K562 (cell line): ENCODE measurements at regions not wholly inside any gene's neighbourhood (a gene's known extent, or its start where the extent isn't known, plus 50 kb on each side); places are given as distances from the start of the nearest gene placed in this dataset.
"Not testable (repeated sequence)": the region's sequence is repeated elsewhere in the genome, so short reads cannot be mapped to it uniquely, and the experiment has no call there.

Experiments used
- FOXA3 ChIP-seq, 2 experiments: fragments of 450-650 bp in 1 of 2; sonication (generic) in 1 of 2; formaldehyde crosslinking; IDR thresholded peaks in 1 of 2; conservative IDR thresholded peaks in 1 of 2; 2 replicates each; pipeline versions ENCODE4 v1.4.0 to v1.8.0; 2020 to 2022; ENCODE audit warnings: mild to moderate bottlenecking in 2 of 2, missing genetic modification reagents in 1 of 2
- POLR2A ChIP-seq: fragments of 450-650 bp; conservative IDR thresholded peaks from 2 replicates; pipeline ENCODE4 v1.6.1; 2016
- TF ChIP-seq, protein P1 (sequence below), 3 experiments: IDR thresholded peaks in 2 of 3; conservative IDR thresholded peaks in 1 of 3; 2 replicates each; pipeline ENCODE4 v1.5.1; 2011 to 2012; ENCODE audit warnings: low read length in 3 of 3, mild to moderate bottlenecking in 3 of 3, control low read depth in 2 of 3, improper control_type of control experiment in 1 of 3, inconsistent platforms in 1 of 3, low read depth in 1 of 3, mixed read lengths in 1 of 3, moderate library complexity in 1 of 3; ENCODE audit not compliant: insufficient read depth in 2 of 3

DNA sequence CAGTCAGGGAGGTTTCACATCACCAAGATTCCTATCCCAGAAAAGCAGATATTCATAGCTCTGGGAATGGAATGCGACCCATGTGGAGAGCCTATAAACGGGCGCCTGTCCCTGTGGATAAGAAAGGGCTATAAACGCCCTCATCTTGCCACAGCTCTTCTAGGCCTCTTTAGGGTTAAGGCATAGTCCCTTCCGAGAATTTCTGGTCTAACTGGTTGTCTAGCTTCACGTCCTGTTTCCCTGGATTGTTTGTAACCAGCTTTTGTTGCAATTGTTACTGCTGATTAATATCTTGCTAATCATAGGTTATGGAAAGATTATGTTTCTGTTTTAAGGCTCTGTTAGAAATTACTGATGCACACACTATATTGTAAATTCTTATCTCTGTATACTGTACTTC lies 537.6 kb upstream of the RAG2 start:
- TF ChIP-seq, protein P1, sequence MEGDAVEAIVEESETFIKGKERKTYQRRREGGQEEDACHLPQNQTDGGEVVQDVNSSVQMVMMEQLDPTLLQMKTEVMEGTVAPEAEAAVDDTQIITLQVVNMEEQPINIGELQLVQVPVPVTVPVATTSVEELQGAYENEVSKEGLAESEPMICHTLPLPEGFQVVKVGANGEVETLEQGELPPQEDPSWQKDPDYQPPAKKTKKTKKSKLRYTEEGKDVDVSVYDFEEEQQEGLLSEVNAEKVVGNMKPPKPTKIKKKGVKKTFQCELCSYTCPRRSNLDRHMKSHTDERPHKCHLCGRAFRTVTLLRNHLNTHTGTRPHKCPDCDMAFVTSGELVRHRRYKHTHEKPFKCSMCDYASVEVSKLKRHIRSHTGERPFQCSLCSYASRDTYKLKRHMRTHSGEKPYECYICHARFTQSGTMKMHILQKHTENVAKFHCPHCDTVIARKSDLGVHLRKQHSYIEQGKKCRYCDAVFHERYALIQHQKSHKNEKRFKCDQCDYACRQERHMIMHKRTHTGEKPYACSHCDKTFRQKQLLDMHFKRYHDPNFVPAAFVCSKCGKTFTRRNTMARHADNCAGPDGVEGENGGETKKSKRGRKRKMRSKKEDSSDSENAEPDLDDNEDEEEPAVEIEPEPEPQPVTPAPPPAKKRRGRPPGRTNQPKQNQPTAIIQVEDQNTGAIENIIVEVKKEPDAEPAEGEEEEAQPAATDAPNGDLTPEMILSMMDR (IDR thresholded peaks at IDR 0.05 in 2 of 3, conservative IDR thresholded peaks at IDR 0.05 in 1 of 3; ENCODE audit: insufficient read depth in 2 of 3, low read depth in 1 of 3, low read length in 3 of 3), result not testable (repeated sequence)
- TF ChIP-seq FOXA3 (CRISPR knock-in tag; conservative IDR thresholded peaks at IDR 0.05 in 1 of 2, IDR thresholded peaks at IDR 0.05 in 1 of 2); POLR2A: not testable (repeated sequence)
